K562 (cell line): ENCODE measurements at regions not wholly inside any gene's neighbourhood (a gene's known extent, or its start where the extent isn't known, plus 50 kb on each side); places are given as distances from the start of the nearest gene placed in this dataset.

ENCODE experiments used
- ATAC-seq: fragments of 200-7000 bp; cut with Tn5 transposase; 3 replicates; pipeline ENCODE4 v1.9.1; 2020; ENCODE audit warnings: moderate library complexity
- BruUV-seq: library from RNA; stranded (reverse); fragments of 400-500 nt; replicated peaks from 2 replicates; lab custom pipeline; 2021; lab: Mats Ljungman, UMichigan
- CTCF ChIA-PET: fragments of 300-600 bp; formaldehyde crosslinking; extraction: SDS; loops from one replicate; lab custom pipeline; 2021; ENCODE audit warnings: low intra/inter-chr PET ratio; lab: Yijun Ruan, JAX
- POLR2A ChIA-PET: fragments of 300-600, 350-650 bp; sonication (Branson Sonifier 250); formaldehyde crosslinking; extraction: SDS; loops from one replicate; lab custom pipeline; 2021; ENCODE audit warnings: antibody characterized with exemption, inconsistent platforms; lab: Yijun Ruan, JAX
- DNase-seq, 4 experiments: peaks; one replicate each; pipeline versions ENCODE4 v3.0.0 to v3.0.0-alpha.2; 2011 to 2018; ENCODE audit warnings: low spot score in 3 of 4, mixed read lengths in 3 of 4; ENCODE audit errors: extremely low read depth in 1 of 4
- FAIRE-seq: peaks from 2 replicates; lab custom pipeline; 2011; peaks lifted over from hg19 to GRCh38; lab: Jason Lieb, UNC
- H2AFZ ChIP-seq: 2 replicates; pipeline ENCODE4 v1.6.0; 2011; ENCODE audit warnings: low read depth, low read length, control low read depth, inconsistent platforms
- H3K27ac ChIP-seq: fragments of 200-600 bp; 3 replicates; pipeline ENCODE4 v1.8.0; 2011; ENCODE audit warnings: low read depth, mild to moderate bottlenecking, control low read depth, inconsistent platforms, low read length, moderate library complexity, mixed read lengths; ENCODE audit errors: extremely low read depth
- H3K27me3 ChIP-seq, 2 experiments: fragments of 300-600 bp in 1 of 2; 2 replicates in 1 of 2; 3 replicates in 1 of 2; pipeline versions ENCODE4 v1.6.0 to v1.8.0; 2011; ENCODE audit warnings: inconsistent platforms in 2 of 2, low read length in 2 of 2, mild to moderate bottlenecking in 1 of 2, mixed read lengths in 1 of 2, moderate library complexity in 1 of 2; ENCODE audit not compliant: control insufficient read depth in 2 of 2, insufficient read depth in 2 of 2
- H3K36me3 ChIP-seq: fragments of 300-600 bp; 3 replicates; pipeline ENCODE4 v1.8.0; 2011; ENCODE audit warnings: mild to moderate bottlenecking, low read length, inconsistent platforms; ENCODE audit not compliant: control insufficient read depth, insufficient read depth
- H3K4me1 ChIP-seq, 2 experiments: fragments of 200-600 bp in 1 of 2; replicated peaks in 1 of 2; 2 replicates in 1 of 2; 3 replicates in 1 of 2; pipeline versions ENCODE4 v1.5.1 to v1.8.0; 2011; ENCODE audit warnings: inconsistent platforms in 2 of 2, low read length in 2 of 2, mild to moderate bottlenecking in 1 of 2, mixed read lengths in 1 of 2, moderate library complexity in 1 of 2; ENCODE audit not compliant: control insufficient read depth in 2 of 2, insufficient read depth in 2 of 2
- H3K4me2 ChIP-seq: 2 replicates; pipeline ENCODE4 v1.6.1; 2011; ENCODE audit warnings: low read length, control low read depth, inconsistent platforms, mixed read lengths; ENCODE audit not compliant: insufficient read depth
- H3K4me3 ChIP-seq: fragments of 200-600 bp; sonication (generic), shearing (Covaris generic); 2 replicates; pipeline ENCODE4 v1.5.1; 2016; ENCODE audit warnings: control low read depth, inconsistent platforms
- H3K79me2 ChIP-seq: fragments of 200-600 bp; 3 replicates; pipeline ENCODE4 v1.8.0; 2011; ENCODE audit warnings: low read length, inconsistent platforms; ENCODE audit not compliant: control insufficient read depth, insufficient read depth
- H3K9ac ChIP-seq, 2 experiments: 2 replicates each; pipeline versions ENCODE4 v1.6.0 to v1.6.1; 2011; ENCODE audit warnings: low read depth in 2 of 2, low read length in 2 of 2, control low read depth in 1 of 2, inconsistent platforms in 1 of 2, mild to moderate bottlenecking in 1 of 2, mixed read lengths in 1 of 2; ENCODE audit not compliant: insufficient read depth in 1 of 2
- H3K9me1 ChIP-seq: one replicate; pipeline ENCODE4 v1.6.0; 2011; ENCODE audit warnings: inconsistent platforms, mild to moderate bottlenecking, low read length, moderate library complexity; ENCODE audit not compliant: control insufficient read depth, insufficient read depth
- H3K9me3 ChIP-seq: replicated peaks from 2 replicates; pipeline ENCODE4 v1.5.1; 2011; ENCODE audit warnings: low read depth, low read length, inconsistent platforms; ENCODE audit not compliant: control insufficient read depth, insufficient read depth
- H4K20me1 ChIP-seq: replicated peaks from 2 replicates; pipeline ENCODE4 v1.6.1; 2011; ENCODE audit warnings: low read length, inconsistent platforms, mixed read lengths; ENCODE audit not compliant: control insufficient read depth, insufficient read depth
- BDP1 ChIP-seq: IDR thresholded peaks from 3 replicates; pipeline ENCODE4 v1.6.1; 2011; ENCODE audit not compliant: insufficient read length, insufficient read depth
- EGR1 ChIP-seq: fragments of 450-650 bp; conservative IDR thresholded peaks from 2 replicates; pipeline ENCODE4 v1.6.1; 2017; ENCODE audit warnings: mild to moderate bottlenecking
- FIP1L1 ChIP-seq: fragments of 200-400 bp; formaldehyde crosslinking; IDR thresholded peaks from 2 replicates; pipeline ENCODE4 v1.6.1; 2018; ENCODE audit warnings: mild to moderate bottlenecking, low read depth, low read length; ENCODE audit not compliant: poor library complexity, severe bottlenecking
- PRPF4 ChIP-seq: fragments of 200-400 bp; formaldehyde crosslinking; IDR thresholded peaks from one replicate; pipeline ENCODE4 v1.6.1; 2017; ENCODE audit warnings: low read length, low read depth, mild to moderate bottlenecking; ENCODE audit not compliant: insufficient read depth, poor library complexity, severe bottlenecking
- RB1 ChIP-seq: fragments of 450-650 bp; IDR thresholded peaks from 2 replicates; pipeline ENCODE4 v1.6.1; 2017; ENCODE audit warnings: low read depth, mild to moderate bottlenecking
- RFX1 ChIP-seq: fragments of 450-650 bp; IDR thresholded peaks from 2 replicates; pipeline ENCODE4 v1.6.1; 2016; ENCODE audit warnings: mild to moderate bottlenecking, moderate library complexity
- TGIF2 ChIP-seq: sonication (generic); formaldehyde crosslinking; IDR thresholded peaks from 2 replicates; pipeline ENCODE4 v1.8.1; 2022; ENCODE audit warnings: mild to moderate bottlenecking, missing genetic modification reagents, moderate library complexity
- ZKSCAN3 ChIP-seq: fragments of 250-450 bp; sonication (Bioruptor Pico); IDR thresholded peaks from 2 replicates; pipeline ENCODE4 v1.4.0; 2020
- WGBS: fragments of 100-300 bp; shearing (Covaris generic); methylation state at CpG from one replicate; pipeline ENCODE4 v1.1.6; 2016; ENCODE audit warnings: low coverage, mixed read lengths; ENCODE audit not compliant: insufficient coverage; ENCODE audit errors: missing lambda C conversion rate; 5-methylcytosine and 5-hydroxymethylcytosine counted together
- in situ Hi-C: fragments of 300-500 bp; cut with MboI; formaldehyde crosslinking; loops from 4 replicates; pipeline ENCODE4 v1.15.0; 2018; ENCODE audit warnings: inconsistent platforms, mixed read lengths
- intact Hi-C: fragments of 100-400 bp; cut with micrococcal nuclease; formaldehyde crosslinking; loops from 2 replicates; pipeline ENCODE4 v1.14.2; 2022
- TF ChIP-seq, protein P1 (sequence below): sonication (generic); formaldehyde crosslinking; IDR thresholded peaks from 2 replicates; pipeline ENCODE4 v1.4.0; 2020; ENCODE audit warnings: mild to moderate bottlenecking, missing genetic modification reagents
- TF ChIP-seq, protein P2 (sequence below), 2 experiments: fragments of 150-350 bp in 1 of 2; IDR thresholded peaks; 2 replicates each; pipeline ENCODE4 v1.6.1; 2012 to 2016; ENCODE audit warnings: low read depth in 2 of 2, low read length in 2 of 2, mild to moderate bottlenecking in 1 of 2, moderate library complexity in 1 of 2

DNA sequence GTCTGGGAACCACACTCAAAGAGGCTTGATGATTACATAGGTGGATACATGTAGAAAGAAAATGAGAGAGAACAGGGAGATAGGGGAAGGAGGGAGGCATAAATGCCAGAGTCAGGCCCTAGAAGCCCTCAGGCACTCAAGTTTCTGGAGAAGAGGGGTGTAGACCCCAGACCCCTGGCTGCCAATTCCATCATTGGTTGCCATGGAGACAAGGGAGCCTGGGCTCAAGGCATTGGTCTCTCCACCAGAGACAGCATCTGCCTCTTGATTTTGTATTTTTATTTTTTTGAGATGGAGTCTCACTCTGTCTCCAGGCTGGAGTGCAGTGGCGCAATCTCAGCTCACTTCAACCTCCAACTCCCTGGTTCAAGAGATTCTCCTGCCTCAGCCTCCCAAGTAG, 114.3 kb upstream of the GRIK3 start:
- TF ChIP-seq FIP1L1 (no peak), RFX1 (peak; percentile 65)
- FAIRE-seq = no peak
- intact Hi-C loops = no loop called here
- WGBS = 0% methylated on average over 1 of the region's 1 CpG
- DNase-seq = no peak
- Histone ChIP-seq H3K27ac (no peak overlapping the region), H3K36me3 (no peaks in the 10 kb centered on the region), H3K9me1 (no peaks in the 10 kb centered on the region), H4K20me1 (no peaks in the 10 kb centered on the region), H3K4me2 (no peak overlapping the region), H3K9me3 (no peaks in the 10 kb centered on the region), H2AFZ (no peak overlapping the region), H3K79me2 (no peaks in the 10 kb centered on the region), H3K27me3 (no peaks in the 10 kb centered on the region), H3K9ac (no peak overlapping the region), H3K4me3 (no peak overlapping the region), H3K4me1 (no peaks in the 10 kb centered on the region)
- BruUV-seq = no TSS peak
- in situ Hi-C loops = no loop called here
- CTCF ChIA-PET = no interaction called here
- ATAC-seq = no peak
- POLR2A ChIA-PET = interaction anchor here (0.9 kb wide), 1 partner anchor 10 kb away, joined by 3 read pairs; no protein-coding TSS in a partner anchor

DNA sequence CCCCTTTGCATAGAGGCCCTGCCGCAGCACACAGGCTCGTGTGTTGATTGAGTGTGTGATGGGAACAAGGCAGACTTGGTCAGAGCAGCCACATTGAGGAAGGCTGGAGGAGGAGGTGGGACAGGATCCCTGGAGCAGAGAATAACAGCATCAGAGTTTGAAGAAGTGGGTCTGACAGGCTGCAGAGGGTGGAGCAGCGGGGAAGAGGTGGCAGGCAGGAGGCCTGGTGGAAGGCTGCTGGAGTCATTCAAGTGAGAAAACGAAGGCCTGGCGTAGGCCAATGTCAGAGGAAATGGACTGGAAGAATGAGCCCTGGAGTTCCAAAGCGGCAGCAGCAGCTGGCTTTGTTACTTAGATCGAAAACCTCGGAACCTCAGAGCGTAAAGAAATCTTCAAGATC, 115.0 kb upstream of the GRIK3 start:
- DNase-seq = no peak
- no peak overlapping the region for H2AFZ ChIP-seq
- POLR2A ChIA-PET = no interaction called here
- TF ChIP-seq BDP1 (no peak), TGIF2 (CRISPR knock-in tag) (no peak), ZKSCAN3 (CRISPR knock-in tag) (no peak), EGR1 (no peak), RB1 (no peak), PRPF4 (no peak)
- TF ChIP-seq, protein P1, sequence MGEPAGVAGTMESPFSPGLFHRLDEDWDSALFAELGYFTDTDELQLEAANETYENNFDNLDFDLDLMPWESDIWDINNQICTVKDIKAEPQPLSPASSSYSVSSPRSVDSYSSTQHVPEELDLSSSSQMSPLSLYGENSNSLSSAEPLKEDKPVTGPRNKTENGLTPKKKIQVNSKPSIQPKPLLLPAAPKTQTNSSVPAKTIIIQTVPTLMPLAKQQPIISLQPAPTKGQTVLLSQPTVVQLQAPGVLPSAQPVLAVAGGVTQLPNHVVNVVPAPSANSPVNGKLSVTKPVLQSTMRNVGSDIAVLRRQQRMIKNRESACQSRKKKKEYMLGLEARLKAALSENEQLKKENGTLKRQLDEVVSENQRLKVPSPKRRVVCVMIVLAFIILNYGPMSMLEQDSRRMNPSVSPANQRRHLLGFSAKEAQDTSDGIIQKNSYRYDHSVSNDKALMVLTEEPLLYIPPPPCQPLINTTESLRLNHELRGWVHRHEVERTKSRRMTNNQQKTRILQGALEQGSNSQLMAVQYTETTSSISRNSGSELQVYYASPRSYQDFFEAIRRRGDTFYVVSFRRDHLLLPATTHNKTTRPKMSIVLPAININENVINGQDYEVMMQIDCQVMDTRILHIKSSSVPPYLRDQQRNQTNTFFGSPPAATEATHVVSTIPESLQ (CRISPR knock-in tag) = no peak
- TF ChIP-seq, protein P2, sequence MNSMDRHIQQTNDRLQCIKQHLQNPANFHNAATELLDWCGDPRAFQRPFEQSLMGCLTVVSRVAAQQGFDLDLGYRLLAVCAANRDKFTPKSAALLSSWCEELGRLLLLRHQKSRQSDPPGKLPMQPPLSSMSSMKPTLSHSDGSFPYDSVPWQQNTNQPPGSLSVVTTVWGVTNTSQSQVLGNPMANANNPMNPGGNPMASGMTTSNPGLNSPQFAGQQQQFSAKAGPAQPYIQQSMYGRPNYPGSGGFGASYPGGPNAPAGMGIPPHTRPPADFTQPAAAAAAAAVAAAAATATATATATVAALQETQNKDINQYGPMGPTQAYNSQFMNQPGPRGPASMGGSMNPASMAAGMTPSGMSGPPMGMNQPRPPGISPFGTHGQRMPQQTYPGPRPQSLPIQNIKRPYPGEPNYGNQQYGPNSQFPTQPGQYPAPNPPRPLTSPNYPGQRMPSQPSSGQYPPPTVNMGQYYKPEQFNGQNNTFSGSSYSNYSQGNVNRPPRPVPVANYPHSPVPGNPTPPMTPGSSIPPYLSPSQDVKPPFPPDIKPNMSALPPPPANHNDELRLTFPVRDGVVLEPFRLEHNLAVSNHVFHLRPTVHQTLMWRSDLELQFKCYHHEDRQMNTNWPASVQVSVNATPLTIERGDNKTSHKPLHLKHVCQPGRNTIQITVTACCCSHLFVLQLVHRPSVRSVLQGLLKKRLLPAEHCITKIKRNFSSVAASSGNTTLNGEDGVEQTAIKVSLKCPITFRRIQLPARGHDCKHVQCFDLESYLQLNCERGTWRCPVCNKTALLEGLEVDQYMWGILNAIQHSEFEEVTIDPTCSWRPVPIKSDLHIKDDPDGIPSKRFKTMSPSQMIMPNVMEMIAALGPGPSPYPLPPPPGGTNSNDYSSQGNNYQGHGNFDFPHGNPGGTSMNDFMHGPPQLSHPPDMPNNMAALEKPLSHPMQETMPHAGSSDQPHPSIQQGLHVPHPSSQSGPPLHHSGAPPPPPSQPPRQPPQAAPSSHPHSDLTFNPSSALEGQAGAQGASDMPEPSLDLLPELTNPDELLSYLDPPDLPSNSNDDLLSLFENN (IDR thresholded peaks at IDR 0.05; ENCODE audit: low read depth in 2 of 2, low read length in 2 of 2) = no peak

More for the DNA sequence above, 115.0 kb upstream of the GRIK3 start:
- Histone ChIP-seq H3K4me3 (no peak overlapping the region), H4K20me1 (no peaks in the 10 kb centered on the region), H3K9ac (no peak overlapping the region), H3K4me2 (no peak overlapping the region), H3K79me2 (no peaks in the 10 kb centered on the region), H3K4me1 (no peaks in the 10 kb centered on the region), H3K27ac (no peak overlapping the region), H3K9me1 (no peaks in the 10 kb centered on the region), H3K36me3 (no peaks in the 10 kb centered on the region), H3K9me3 (no peaks in the 10 kb centered on the region), H3K27me3 (no peaks in the 10 kb centered on the region)
- in situ Hi-C loops (no loop called here), intact Hi-C loops (no loop called here)
- no peak for FAIRE-seq
- 2% methylated on average over 9 of the region's 9 CpGs for WGBS
- BruUV-seq = no TSS peak
- ATAC-seq = no peak
- CTCF ChIA-PET = no interaction called here
